SK-N-SH treated with all-trans-retinoic acid at 6 μM for 48 hours (cell line): ENCODE measurements at regions not wholly inside any gene's neighbourhood (a gene's known extent, or its start where the extent isn't known, plus 50 kb on each side); places are given as distances from the start of the nearest gene placed in this dataset.

Source experiments
- ESRRG ChIP-seq: fragments of 250-450 bp; sonication (Bioruptor Pico); IDR thresholded peaks from 2 replicates; pipeline ENCODE4 v1.6.1; 2021; ENCODE audit warnings: mild to moderate bottlenecking
- TF ChIP-seq, protein P1 (sequence below): fragments of 250-450 bp; sonication (Bioruptor Pico); IDR thresholded peaks from 2 replicates; pipeline ENCODE4 v1.8.0; 2020; ENCODE audit warnings: mild to moderate bottlenecking, moderate library complexity, borderline replicate concordance

DNA sequence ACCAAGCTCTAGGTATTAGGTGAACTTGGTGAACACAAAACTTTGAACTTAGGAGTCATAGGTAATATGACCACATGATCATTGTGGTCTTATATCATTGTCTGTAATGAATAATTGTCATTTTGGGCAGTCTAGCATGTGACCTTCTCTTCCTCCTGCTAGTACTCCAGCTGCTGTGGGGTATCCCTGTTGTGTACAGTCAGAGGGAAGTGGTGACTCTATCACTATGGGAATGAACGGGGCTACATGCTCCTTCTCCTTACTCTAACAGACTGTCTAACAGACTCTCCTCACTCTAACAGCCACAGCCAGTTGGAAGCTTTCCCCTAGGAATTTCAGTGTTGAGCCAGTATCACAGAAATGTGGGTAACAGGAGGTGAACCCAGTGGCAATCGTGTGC lies 68.2 kb upstream of the NEDD4L start:
- TF ChIP-seq, protein P1, sequence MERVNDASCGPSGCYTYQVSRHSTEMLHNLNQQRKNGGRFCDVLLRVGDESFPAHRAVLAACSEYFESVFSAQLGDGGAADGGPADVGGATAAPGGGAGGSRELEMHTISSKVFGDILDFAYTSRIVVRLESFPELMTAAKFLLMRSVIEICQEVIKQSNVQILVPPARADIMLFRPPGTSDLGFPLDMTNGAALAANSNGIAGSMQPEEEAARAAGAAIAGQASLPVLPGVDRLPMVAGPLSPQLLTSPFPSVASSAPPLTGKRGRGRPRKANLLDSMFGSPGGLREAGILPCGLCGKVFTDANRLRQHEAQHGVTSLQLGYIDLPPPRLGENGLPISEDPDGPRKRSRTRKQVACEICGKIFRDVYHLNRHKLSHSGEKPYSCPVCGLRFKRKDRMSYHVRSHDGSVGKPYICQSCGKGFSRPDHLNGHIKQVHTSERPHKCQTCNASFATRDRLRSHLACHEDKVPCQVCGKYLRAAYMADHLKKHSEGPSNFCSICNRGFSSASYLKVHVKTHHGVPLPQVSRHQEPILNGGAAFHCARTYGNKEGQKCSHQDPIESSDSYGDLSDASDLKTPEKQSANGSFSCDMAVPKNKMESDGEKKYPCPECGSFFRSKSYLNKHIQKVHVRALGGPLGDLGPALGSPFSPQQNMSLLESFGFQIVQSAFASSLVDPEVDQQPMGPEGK (CRISPR knock-in tag): no peak
- TF ChIP-seq ESRRG (CRISPR knock-in tag): no peak
